ENCODE measurements at regions not wholly inside any gene's neighbourhood (a gene's known extent, or its start where the extent isn't known, plus 50 kb on each side); places are given as distances from the start of the nearest gene placed in this dataset.

- no peak for DNase-seq (ENCODE audit: low read depth in 2 of 2)
Observed at GRCh38 chr5:79871364-79872120, 119.5 kb downstream of the MTX3 start.

GRCh38 chr5:79868163-79868670, 122.8 kb downstream of the MTX3 start:
- DNase-seq (ENCODE audit: low read depth in 2 of 2): no peak

- no peak for DNase-seq (ENCODE audit: low read depth in 2 of 2)
Observed at GRCh38 chr5:79865579-79865978, 125.5 kb downstream of the MTX3 start.

- no peak for DNase-seq (ENCODE audit: low read depth in 2 of 2)
Observed at GRCh38 chr5:79864364-79864763, 126.7 kb downstream of the MTX3 start.

- no peak for DNase-seq (ENCODE audit: low read depth in 2 of 2)
Observed at GRCh38 chr5:79859588-79859987, 131.5 kb downstream of the MTX3 start.

- no peak for DNase-seq (ENCODE audit: low read depth in 2 of 2)
Observed at GRCh38 chr5:79858410-79858723, 132.7 kb downstream of the MTX3 start.

- peak; percentile 34 to 57 for DNase-seq (ENCODE audit: low read depth in 2 of 2)
Observed at GRCh38 chr5:79857714-79858409, 133.2 kb downstream of the MTX3 start.

GRCh38 chr5:79856456-79857055, 134.5 kb downstream of the MTX3 start:
- DNase-seq (ENCODE audit: low read depth in 2 of 2): no peak

GRCh38 chr5:79853676-79854418, 137.2 kb downstream of the MTX3 start:
- DNase-seq (ENCODE audit: low read depth in 2 of 2): no peak

GRCh38 chr5:79853028-79853427, 138.0 kb downstream of the MTX3 start:
- no peak for DNase-seq (ENCODE audit: low read depth in 2 of 2)

- DNase-seq (ENCODE audit: low read depth in 2 of 2): no peak
Observed at GRCh38 chr5:79851391-79851863, 139.6 kb downstream of the MTX3 start.

GRCh38 chr5:79850941-79851340, 140.1 kb downstream of the MTX3 start:
- DNase-seq (ENCODE audit: low read depth in 2 of 2): no peak

GRCh38 chr5:79850316-79850822, 140.7 kb downstream of the MTX3 start:
- DNase-seq (ENCODE audit: low read depth in 2 of 2): no peak

GRCh38 chr5:79849486-79850315, 141.4 kb downstream of the MTX3 start:
- no peak for DNase-seq (ENCODE audit: low read depth in 2 of 2)
